ENCODE measurements at regions not wholly inside any gene's neighbourhood (a gene's known extent, or its start where the extent isn't known, plus 50 kb on each side); places are given as distances from the start of the nearest gene placed in this dataset.
A peak's percentile ranks its signal among the peaks of the same experiment; 100 is the strongest.

DNA sequence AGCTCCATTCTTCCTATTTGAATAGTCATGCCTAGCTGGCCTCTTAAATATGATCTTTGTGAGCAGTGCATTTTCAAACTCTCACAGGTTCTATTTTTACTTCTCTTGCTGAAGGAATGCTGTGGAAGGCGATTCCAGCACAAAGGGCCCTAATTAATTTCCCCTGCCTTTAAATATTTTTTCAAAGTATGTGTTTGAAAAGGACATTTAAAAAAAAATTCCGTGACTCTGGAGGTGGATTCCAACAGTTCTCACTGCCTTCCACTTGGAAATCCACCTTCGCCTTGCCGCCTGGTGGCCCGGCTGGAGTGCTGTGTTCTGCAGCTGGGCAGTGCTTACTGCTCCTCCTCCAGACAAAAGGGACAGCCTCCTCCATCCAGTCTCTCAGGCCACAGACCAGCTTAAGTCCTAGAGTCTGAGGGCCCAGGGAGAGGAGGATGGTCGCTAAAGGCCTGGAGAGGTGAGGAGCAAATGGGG, 61.5 kb upstream of the CORO2B start:
- Histone ChIP-seq H3K4me3 (ENCODE audit: low read depth, low read length) (no peak overlapping the region), H3K4me1 (no peaks in the 10 kb centered on the region), H3K9me3 (0 out of 2 replicates have a peak, but pooled peaks cover 3% of the 10 kb centered on the region), H3K27me3 (replicated peaks; ENCODE audit: control insufficient read depth, insufficient read depth, low read length) (no peaks in the 10 kb centered on the region), H3K36me3 (ENCODE audit: control insufficient read depth, insufficient read depth, low read length) (no peaks in the 10 kb centered on the region)
- H3K27ac Mint-ChIP-seq (ENCODE audit: unreplicated experiment) = no peak overlapping the region
- H3K27me3 Mint-ChIP-seq (ENCODE audit: insufficient read depth, unreplicated experiment) = peaks cover 12% of the 10 kb centered on the region
- DNase-seq = peak in 1 of 2 experiments; percentile 7
- no peaks in the 10 kb centered on the region for H3K4me1 Mint-ChIP-seq (ENCODE audit: low read depth, unreplicated experiment)
- intact Hi-C loops (cut with micrococcal nuclease; ENCODE audit: unreplicated experiment) = no loop called here
- H3K4me3 Mint-ChIP-seq (ENCODE audit: unreplicated experiment) = no peak overlapping the region
- H3K36me3 Mint-ChIP-seq (ENCODE audit: insufficient read depth, unreplicated experiment) = no peaks in the 10 kb centered on the region
- H3K9me3 Mint-ChIP-seq (ENCODE audit: unreplicated experiment) = peaks cover 14% of the 10 kb centered on the region
- no peak for TF ChIP-seq CTCF (IDR thresholded peaks at IDR 0.05; ENCODE audit: insufficient read depth in 1 of 2, low read depth in 1 of 2, low read length in 1 of 2, severe bottlenecking in 1 of 2, unreplicated experiment in 1 of 2)
- CTCF ChIA-PET = no interaction called here
- POLR2A ChIA-PET = no interaction called here
- BruUV-seq (replicated peaks) = no TSS peak

- no peaks in the 10 kb centered on the region for H3K4me1 ChIP-seq
- TF ChIP-seq CTCF (IDR thresholded peaks at IDR 0.05; ENCODE audit: insufficient read depth in 1 of 2, low read depth in 1 of 2, low read length in 1 of 2, severe bottlenecking in 1 of 2, unreplicated experiment in 1 of 2) = no peak
- Mint-ChIP-seq H3K4me1 (ENCODE audit: low read depth, unreplicated experiment) (no peaks in the 10 kb centered on the region), H3K4me3 (ENCODE audit: unreplicated experiment) (no peak overlapping the region), H3K27ac (ENCODE audit: unreplicated experiment) (no peak overlapping the region), H3K36me3 (ENCODE audit: insufficient read depth, unreplicated experiment) (no peaks in the 10 kb centered on the region), H3K27me3 (ENCODE audit: insufficient read depth, unreplicated experiment) (peaks cover 16% of the 10 kb centered on the region), H3K9me3 (ENCODE audit: unreplicated experiment) (peaks cover 10% of the 10 kb centered on the region)
- CTCF ChIA-PET = no interaction called here
- POLR2A ChIA-PET = no interaction called here
- no TSS peak for BruUV-seq (replicated peaks)
- H3K9me3 ChIP-seq = 0 out of 2 replicates have a peak, but pooled peaks cover 3% of the 10 kb centered on the region
- H3K4me3 ChIP-seq (ENCODE audit: low read depth, low read length) = no peak overlapping the region
- no peaks in the 10 kb centered on the region for H3K27me3 ChIP-seq (replicated peaks; ENCODE audit: control insufficient read depth, insufficient read depth, low read length)
- intact Hi-C loops (cut with micrococcal nuclease; ENCODE audit: unreplicated experiment) = no loop called here
- no peaks in the 10 kb centered on the region for H3K36me3 ChIP-seq (ENCODE audit: control insufficient read depth, insufficient read depth, low read length)
- DNase-seq = no peak
These were observed 60.7 kb upstream of the CORO2B start for GRCh38 chr15:68518046-68518445.

DNA sequence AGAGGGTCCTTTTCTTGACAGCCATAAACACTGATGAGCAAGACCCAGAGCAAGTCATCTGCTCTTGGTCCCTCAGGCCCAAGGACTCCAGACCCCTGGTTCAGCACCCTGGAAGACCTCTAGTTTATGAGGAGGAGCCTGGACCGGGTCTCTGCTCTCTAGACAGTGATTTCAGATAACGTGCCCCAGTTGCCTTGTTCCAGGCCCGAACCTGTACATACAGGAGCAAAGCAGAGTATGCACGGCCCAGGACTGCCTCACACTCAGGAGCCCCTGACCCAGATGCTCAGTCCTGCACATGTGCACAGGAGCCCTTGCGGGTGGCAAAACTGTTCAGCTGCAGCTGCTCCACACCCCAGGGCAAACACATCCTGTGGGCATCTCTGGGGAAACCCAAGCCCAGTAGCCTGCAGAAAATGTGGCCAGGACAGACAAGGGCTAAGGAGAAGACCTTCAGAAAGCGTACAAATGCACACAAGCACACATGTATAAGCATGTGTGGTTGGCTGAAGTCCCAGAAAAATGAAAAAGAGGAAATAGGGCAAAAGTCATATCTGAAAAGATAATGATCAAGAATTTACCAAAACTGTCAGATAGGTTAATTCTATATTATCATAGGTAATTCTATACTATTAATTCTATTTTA, 59.9 kb upstream of the CORO2B start:
- Mint-ChIP-seq H3K4me1 (ENCODE audit: low read depth, unreplicated experiment) (no peaks in the 10 kb centered on the region), H3K27ac (ENCODE audit: unreplicated experiment) (no peak overlapping the region), H3K9me3 (ENCODE audit: unreplicated experiment) (peaks cover 2% of the 10 kb centered on the region), H3K27me3 (ENCODE audit: insufficient read depth, unreplicated experiment) (peaks cover 17% of the 10 kb centered on the region), H3K36me3 (ENCODE audit: insufficient read depth, unreplicated experiment) (no peaks in the 10 kb centered on the region), H3K4me3 (ENCODE audit: unreplicated experiment) (no peak overlapping the region)
- Histone ChIP-seq H3K27me3 (replicated peaks; ENCODE audit: control insufficient read depth, insufficient read depth, low read length) (no peaks in the 10 kb centered on the region), H3K4me3 (ENCODE audit: low read depth, low read length) (no peak overlapping the region), H3K4me1 (no peaks in the 10 kb centered on the region), H3K9me3 (0 out of 2 replicates have a peak, but pooled peaks cover under 1% of the 10 kb centered on the region), H3K36me3 (ENCODE audit: control insufficient read depth, insufficient read depth, low read length) (no peaks in the 10 kb centered on the region)
- intact Hi-C loops (cut with micrococcal nuclease; ENCODE audit: unreplicated experiment) = no loop called here
- DNase-seq = no peak
- ChIA-PET POLR2A (no interaction called here), CTCF (no interaction called here)
- BruUV-seq (replicated peaks) = no TSS peak
- no peak for TF ChIP-seq CTCF (IDR thresholded peaks at IDR 0.05; ENCODE audit: insufficient read depth in 1 of 2, low read depth in 1 of 2, low read length in 1 of 2, severe bottlenecking in 1 of 2, unreplicated experiment in 1 of 2)
